GM12875 (cell line): ENCODE measurements at regions not wholly inside any gene's neighbourhood (a gene's known extent, or its start where the extent isn't known, plus 50 kb on each side); places are given as distances from the start of the nearest gene placed in this dataset.

Experiments
- H3K4me3 ChIP-seq: one replicate; pipeline ENCODE4 v1.5.1; 2011; ENCODE audit warnings: low read depth, low read length, control low read depth
- CTCF ChIP-seq: IDR thresholded peaks from 2 replicates; pipeline ENCODE4 v1.5.1; 2011; ENCODE audit warnings: low read depth, mild to moderate bottlenecking, control low read depth, inconsistent platforms, low read length, moderate library complexity, borderline replicate concordance; ENCODE audit not compliant: insufficient read depth

- no peak for TF ChIP-seq CTCF
- H3K4me3 ChIP-seq: no peak overlapping the region
Measured at GRCh38 chr6:12348530-12349511, 58.7 kb downstream of the EDN1 start.

- TF ChIP-seq CTCF: no peak
- H3K4me3 ChIP-seq: no peak overlapping the region
Measured at GRCh38 chr6:12350644-12351170, 60.5 kb downstream of the EDN1 start.

- H3K4me3 ChIP-seq: no peak overlapping the region
- no peak for TF ChIP-seq CTCF
Measured at GRCh38 chr6:12351672-12352071, 61.5 kb downstream of the EDN1 start.

- no peak overlapping the region for H3K4me3 ChIP-seq
- no peak for TF ChIP-seq CTCF
Measured at GRCh38 chr6:12353731-12354130, 63.6 kb downstream of the EDN1 start.

- H3K4me3 ChIP-seq: no peak overlapping the region
- TF ChIP-seq CTCF: no peak
Measured at GRCh38 chr6:12354499-12354898, 64.3 kb downstream of the EDN1 start.

GRCh38 chr6:12355354-12355753 is 65.2 kb downstream of the EDN1 start:
- no peak overlapping the region for H3K4me3 ChIP-seq
- TF ChIP-seq CTCF: no peak

GRCh38 chr6:12356431-12356830 is 66.3 kb downstream of the EDN1 start:
- TF ChIP-seq CTCF: no peak
- H3K4me3 ChIP-seq: no peak overlapping the region
